ENCODE measurements at regions not wholly inside any gene's neighbourhood (a gene's known extent, or its start where the extent isn't known, plus 50 kb on each side); places are given as distances from the start of the nearest gene placed in this dataset.

DNA sequence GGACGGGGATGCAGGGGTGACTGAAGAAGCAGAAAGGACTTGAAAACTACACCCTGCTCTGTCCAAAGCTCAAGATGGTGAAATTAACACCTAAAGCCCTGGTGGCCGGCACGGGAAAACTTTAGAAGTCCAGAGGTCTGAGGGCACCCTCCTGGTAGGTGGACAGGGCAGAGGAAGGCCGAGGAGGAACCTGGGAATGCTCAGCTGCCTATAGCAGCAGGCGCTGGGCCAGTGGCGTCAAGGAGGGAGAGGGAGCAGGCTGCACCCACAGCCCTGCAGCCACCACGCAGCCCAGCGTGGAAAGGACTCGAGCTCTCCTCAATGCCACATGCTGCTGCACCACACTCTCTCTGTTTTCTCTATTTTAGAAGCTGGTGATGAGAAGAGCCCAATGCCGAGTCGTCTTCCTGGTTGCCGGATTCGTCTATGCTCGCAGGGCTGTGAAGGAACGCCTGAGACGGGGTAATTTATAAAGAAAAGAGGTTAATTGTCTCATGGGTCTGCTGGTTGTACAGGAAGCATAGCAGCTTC lies 248.3 kb upstream of the AFDN start:
- Histone ChIP-seq H3K27me3 (ENCODE audit: insufficient read depth) (no peaks in the 10 kb centered on the region), H3K9me3 (no peaks in the 10 kb centered on the region), H3K9me2 (no peaks in the 10 kb centered on the region), H3K36me3 (replicated peaks in 1 of 2; ENCODE audit: control insufficient read depth in 1 of 2, insufficient read depth in 2 of 2, low read length in 1 of 2) (no peaks in the 10 kb centered on the region), H3K9ac (no peak overlapping the region), H3K4me2 (no peak overlapping the region), H3K4me1 (ENCODE audit: control insufficient read depth in 1 of 2, insufficient read depth in 2 of 2, low read depth in 1 of 2, low read length in 1 of 2) (no peaks in the 10 kb centered on the region), H3K79me2 (ENCODE audit: insufficient read depth) (no peaks in the 10 kb centered on the region), H3K27ac (ENCODE audit: low read depth in 2 of 2, low read length in 1 of 2) (no peak overlapping the region), H2AFZ (ENCODE audit: low read depth) (no peak overlapping the region), H3F3A (replicated peaks; ENCODE audit: insufficient read depth) (no peaks in the 10 kb centered on the region), H3K4me3 (ENCODE audit: low read depth in 2 of 2, low read length in 1 of 2) (no peak overlapping the region), H4K20me1 (ENCODE audit: insufficient read depth) (no peaks in the 10 kb centered on the region)
- DNase-seq = no peak
- ChIA-PET POLR2A (no interaction called here), CTCF (interaction anchor here (0.7 kb wide), 1 partner anchor 227 kb away, joined by 3 read pairs; no protein-coding TSS in a partner anchor)
- 54% methylated on average over 12 of the region's 16 CpGs for WGBS (ENCODE audit: low lambda C conversion rate)
- TF ChIP-seq RFX5 (IDR thresholded peaks at IDR 0.05; ENCODE audit: low read length) (no peak), TEAD4 (IDR thresholded peaks at IDR 0.05; ENCODE audit: borderline replicate concordance, insufficient read depth) (no peak), TAF1 (IDR thresholded peaks at IDR 0.05; ENCODE audit: borderline replicate concordance, low read depth, low read length) (no peak), RXRA (IDR thresholded peaks at IDR 0.05; ENCODE audit: borderline replicate concordance, low read depth) (no peak), YY1 (IDR thresholded peaks at IDR 0.05; ENCODE audit: low read depth) (no peak), TCF12 (IDR thresholded peaks at IDR 0.05) (no peak), GABPA (IDR thresholded peaks at IDR 0.05; ENCODE audit: low read depth) (no peak)
- TF ChIP-seq, protein P1, sequence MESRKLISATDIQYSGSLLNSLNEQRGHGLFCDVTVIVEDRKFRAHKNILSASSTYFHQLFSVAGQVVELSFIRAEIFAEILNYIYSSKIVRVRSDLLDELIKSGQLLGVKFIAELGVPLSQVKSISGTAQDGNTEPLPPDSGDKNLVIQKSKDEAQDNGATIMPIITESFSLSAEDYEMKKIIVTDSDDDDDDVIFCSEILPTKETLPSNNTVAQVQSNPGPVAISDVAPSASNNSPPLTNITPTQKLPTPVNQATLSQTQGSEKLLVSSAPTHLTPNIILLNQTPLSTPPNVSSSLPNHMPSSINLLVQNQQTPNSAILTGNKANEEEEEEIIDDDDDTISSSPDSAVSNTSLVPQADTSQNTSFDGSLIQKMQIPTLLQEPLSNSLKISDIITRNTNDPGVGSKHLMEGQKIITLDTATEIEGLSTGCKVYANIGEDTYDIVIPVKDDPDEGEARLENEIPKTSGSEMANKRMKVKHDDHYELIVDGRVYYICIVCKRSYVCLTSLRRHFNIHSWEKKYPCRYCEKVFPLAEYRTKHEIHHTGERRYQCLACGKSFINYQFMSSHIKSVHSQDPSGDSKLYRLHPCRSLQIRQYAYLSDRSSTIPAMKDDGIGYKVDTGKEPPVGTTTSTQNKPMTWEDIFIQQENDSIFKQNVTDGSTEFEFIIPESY (IDR thresholded peaks at IDR 0.05; ENCODE audit: borderline replicate concordance, low read depth) = no peak
- TF ChIP-seq, protein P2, sequence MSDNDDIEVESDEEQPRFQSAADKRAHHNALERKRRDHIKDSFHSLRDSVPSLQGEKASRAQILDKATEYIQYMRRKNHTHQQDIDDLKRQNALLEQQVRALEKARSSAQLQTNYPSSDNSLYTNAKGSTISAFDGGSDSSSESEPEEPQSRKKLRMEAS (IDR thresholded peaks at IDR 0.05; ENCODE audit: low read depth) = no peak
- TF ChIP-seq, protein P3, sequence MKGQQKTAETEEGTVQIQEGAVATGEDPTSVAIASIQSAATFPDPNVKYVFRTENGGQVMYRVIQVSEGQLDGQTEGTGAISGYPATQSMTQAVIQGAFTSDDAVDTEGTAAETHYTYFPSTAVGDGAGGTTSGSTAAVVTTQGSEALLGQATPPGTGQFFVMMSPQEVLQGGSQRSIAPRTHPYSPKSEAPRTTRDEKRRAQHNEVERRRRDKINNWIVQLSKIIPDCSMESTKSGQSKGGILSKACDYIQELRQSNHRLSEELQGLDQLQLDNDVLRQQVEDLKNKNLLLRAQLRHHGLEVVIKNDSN (IDR thresholded peaks at IDR 0.05; ENCODE audit: borderline replicate concordance, low read depth) = no peak

DNA sequence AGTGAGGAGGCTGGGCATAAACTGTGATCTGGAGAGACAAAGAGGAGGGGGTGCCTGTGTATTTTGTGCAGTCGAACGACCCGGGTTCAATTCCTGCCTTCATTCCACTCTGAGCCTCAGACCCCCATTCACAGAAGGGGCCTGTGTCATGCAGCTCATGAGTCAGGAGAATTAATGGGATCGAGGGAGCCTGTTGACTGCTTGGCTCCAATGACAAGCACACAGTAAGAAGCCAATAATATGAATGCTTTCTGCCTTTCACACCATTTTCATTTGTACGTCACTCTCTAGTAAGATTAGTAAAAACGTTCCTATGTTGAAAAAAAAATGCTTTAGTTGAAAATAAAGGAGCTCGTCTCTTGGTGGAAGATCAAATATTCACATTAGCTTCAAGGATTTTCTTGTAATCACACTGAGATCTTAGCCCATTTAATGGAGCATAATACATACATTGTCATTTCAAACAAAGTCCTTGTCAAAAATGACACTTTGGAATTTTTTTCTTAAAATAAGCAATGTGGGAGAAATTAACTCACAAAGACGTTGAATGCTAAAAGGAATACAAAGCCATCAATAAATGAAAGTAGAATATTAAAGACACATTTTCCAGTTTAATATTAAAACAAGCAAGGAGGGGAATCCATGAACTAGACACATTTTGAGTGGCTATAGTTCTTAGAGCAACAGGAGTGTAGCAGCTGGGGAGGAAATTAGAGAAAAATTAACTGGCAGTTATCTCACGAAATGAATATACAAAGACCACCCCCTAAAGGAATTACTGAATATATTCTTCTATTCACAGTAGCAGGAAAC lies 246.7 kb upstream of the AFDN start:
- POLR2A ChIA-PET = no interaction called here
- Histone ChIP-seq H3K27me3 (ENCODE audit: insufficient read depth) (no peaks in the 10 kb centered on the region), H3K4me2 (no peak overlapping the region), H4K20me1 (ENCODE audit: insufficient read depth) (no peaks in the 10 kb centered on the region), H3K9ac (no peak overlapping the region), H3F3A (replicated peaks; ENCODE audit: insufficient read depth) (no peaks in the 10 kb centered on the region), H3K27ac (ENCODE audit: low read depth in 2 of 2, low read length in 1 of 2) (no peak overlapping the region), H2AFZ (ENCODE audit: low read depth) (no peak overlapping the region), H3K4me3 (ENCODE audit: low read depth in 2 of 2, low read length in 1 of 2) (no peak overlapping the region), H3K79me2 (ENCODE audit: insufficient read depth) (no peaks in the 10 kb centered on the region), H3K36me3 (replicated peaks in 1 of 2; ENCODE audit: control insufficient read depth in 1 of 2, insufficient read depth in 2 of 2, low read length in 1 of 2) (no peaks in the 10 kb centered on the region), H3K4me1 (ENCODE audit: control insufficient read depth in 1 of 2, insufficient read depth in 2 of 2, low read depth in 1 of 2, low read length in 1 of 2) (no peaks in the 10 kb centered on the region), H3K9me2 (no peaks in the 10 kb centered on the region), H3K9me3 (0 out of 2 replicates have a peak, but pooled peaks cover 3% of the 10 kb centered on the region)
- CTCF ChIA-PET = interaction anchor here (0.6 kb wide), 1 partner anchor 81 kb away, joined by 4 read pairs; no protein-coding TSS in a partner anchor
- no peak for DNase-seq
- 35% methylated on average over 9 of the region's 9 CpGs for WGBS (ENCODE audit: low lambda C conversion rate)
- TF ChIP-seq, protein P4, sequence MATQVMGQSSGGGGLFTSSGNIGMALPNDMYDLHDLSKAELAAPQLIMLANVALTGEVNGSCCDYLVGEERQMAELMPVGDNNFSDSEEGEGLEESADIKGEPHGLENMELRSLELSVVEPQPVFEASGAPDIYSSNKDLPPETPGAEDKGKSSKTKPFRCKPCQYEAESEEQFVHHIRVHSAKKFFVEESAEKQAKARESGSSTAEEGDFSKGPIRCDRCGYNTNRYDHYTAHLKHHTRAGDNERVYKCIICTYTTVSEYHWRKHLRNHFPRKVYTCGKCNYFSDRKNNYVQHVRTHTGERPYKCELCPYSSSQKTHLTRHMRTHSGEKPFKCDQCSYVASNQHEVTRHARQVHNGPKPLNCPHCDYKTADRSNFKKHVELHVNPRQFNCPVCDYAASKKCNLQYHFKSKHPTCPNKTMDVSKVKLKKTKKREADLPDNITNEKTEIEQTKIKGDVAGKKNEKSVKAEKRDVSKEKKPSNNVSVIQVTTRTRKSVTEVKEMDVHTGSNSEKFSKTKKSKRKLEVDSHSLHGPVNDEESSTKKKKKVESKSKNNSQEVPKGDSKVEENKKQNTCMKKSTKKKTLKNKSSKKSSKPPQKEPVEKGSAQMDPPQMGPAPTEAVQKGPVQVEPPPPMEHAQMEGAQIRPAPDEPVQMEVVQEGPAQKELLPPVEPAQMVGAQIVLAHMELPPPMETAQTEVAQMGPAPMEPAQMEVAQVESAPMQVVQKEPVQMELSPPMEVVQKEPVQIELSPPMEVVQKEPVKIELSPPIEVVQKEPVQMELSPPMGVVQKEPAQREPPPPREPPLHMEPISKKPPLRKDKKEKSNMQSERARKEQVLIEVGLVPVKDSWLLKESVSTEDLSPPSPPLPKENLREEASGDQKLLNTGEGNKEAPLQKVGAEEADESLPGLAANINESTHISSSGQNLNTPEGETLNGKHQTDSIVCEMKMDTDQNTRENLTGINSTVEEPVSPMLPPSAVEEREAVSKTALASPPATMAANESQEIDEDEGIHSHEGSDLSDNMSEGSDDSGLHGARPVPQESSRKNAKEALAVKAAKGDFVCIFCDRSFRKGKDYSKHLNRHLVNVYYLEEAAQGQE (IDR thresholded peaks at IDR 0.05; ENCODE audit: low read depth, low read length) = no peak
- TF ChIP-seq TAF1 (IDR thresholded peaks at IDR 0.05; ENCODE audit: borderline replicate concordance, low read depth, low read length) = no peak
- TF ChIP-seq NRF1 (IDR thresholded peaks at IDR 0.05; ENCODE audit: low read depth, low read length) = no peak
- TF ChIP-seq ELF1 (IDR thresholded peaks at IDR 0.05) = no peak
- TF ChIP-seq TCF12 (IDR thresholded peaks at IDR 0.05) = no peak
- no peak for TF ChIP-seq GABPA (IDR thresholded peaks at IDR 0.05; ENCODE audit: low read depth)
- no peak for TF ChIP-seq FOXM1 (IDR thresholded peaks at IDR 0.05; ENCODE audit: low read depth)
- no peak for TF ChIP-seq MXI1 (IDR thresholded peaks at IDR 0.05; ENCODE audit: low read depth, low read length)
- no peak for TF ChIP-seq TEAD4 (IDR thresholded peaks at IDR 0.05; ENCODE audit: borderline replicate concordance, insufficient read depth)
- TF ChIP-seq JUND (IDR thresholded peaks at IDR 0.05) = no peak
- TF ChIP-seq FOXJ3 (CRISPR knock-in tag; IDR thresholded peaks at IDR 0.05) = no peak
- TF ChIP-seq, protein P5, sequence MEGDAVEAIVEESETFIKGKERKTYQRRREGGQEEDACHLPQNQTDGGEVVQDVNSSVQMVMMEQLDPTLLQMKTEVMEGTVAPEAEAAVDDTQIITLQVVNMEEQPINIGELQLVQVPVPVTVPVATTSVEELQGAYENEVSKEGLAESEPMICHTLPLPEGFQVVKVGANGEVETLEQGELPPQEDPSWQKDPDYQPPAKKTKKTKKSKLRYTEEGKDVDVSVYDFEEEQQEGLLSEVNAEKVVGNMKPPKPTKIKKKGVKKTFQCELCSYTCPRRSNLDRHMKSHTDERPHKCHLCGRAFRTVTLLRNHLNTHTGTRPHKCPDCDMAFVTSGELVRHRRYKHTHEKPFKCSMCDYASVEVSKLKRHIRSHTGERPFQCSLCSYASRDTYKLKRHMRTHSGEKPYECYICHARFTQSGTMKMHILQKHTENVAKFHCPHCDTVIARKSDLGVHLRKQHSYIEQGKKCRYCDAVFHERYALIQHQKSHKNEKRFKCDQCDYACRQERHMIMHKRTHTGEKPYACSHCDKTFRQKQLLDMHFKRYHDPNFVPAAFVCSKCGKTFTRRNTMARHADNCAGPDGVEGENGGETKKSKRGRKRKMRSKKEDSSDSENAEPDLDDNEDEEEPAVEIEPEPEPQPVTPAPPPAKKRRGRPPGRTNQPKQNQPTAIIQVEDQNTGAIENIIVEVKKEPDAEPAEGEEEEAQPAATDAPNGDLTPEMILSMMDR (IDR thresholded peaks at IDR 0.05) = no peak

Measured in SK-N-SH (cell line).